Activated T-helper 2 cell treated with anti-CD3 and anti-CD28 coated beads, Interferon-gamma antibody, Interleukin-2, Interleukin-4, amounts not matched to agents 10 μg/mL and 5 μg/mL and 100 μg/mL, durations not matched to agents 14 hours and 24 hours and 36 hours (primary cell): ENCODE measurements at regions not wholly inside any gene's neighbourhood (a gene's known extent, or its start where the extent isn't known, plus 50 kb on each side); places are given as distances from the start of the nearest gene placed in this dataset.

Experiments used
- DNase-seq: peaks from one replicate; pipeline ENCODE4 v3.0.0; 2021; ENCODE audit warnings: low spot score
- H3K27ac Mint-ChIP-seq: one replicate; pipeline ENCODE4 v1.8.0; 2021; ENCODE audit warnings: mixed read lengths
- H3K27me3 Mint-ChIP-seq: one replicate; pipeline ENCODE4 v1.8.0; 2021; ENCODE audit warnings: low read depth, mixed read lengths
- H3K36me3 Mint-ChIP-seq: one replicate; pipeline ENCODE4 v1.8.0; 2021; ENCODE audit warnings: low read depth, mixed read lengths
- H3K4me1 Mint-ChIP-seq: one replicate; pipeline ENCODE4 v1.8.0; 2021; ENCODE audit warnings: low read depth, mixed read lengths
- H3K4me3 Mint-ChIP-seq: one replicate; pipeline ENCODE4 v1.8.0; 2021; ENCODE audit warnings: low read depth, mild to moderate bottlenecking, moderate library complexity, mixed read lengths
- H3K9me3 Mint-ChIP-seq: one replicate; pipeline ENCODE4 v1.8.0; 2021; ENCODE audit warnings: mixed read lengths
- intact Hi-C: fragments of 100-400 bp; cut with micrococcal nuclease; formaldehyde crosslinking; loops from one replicate; pipeline ENCODE4 v1.15.1; 2023

DNA sequence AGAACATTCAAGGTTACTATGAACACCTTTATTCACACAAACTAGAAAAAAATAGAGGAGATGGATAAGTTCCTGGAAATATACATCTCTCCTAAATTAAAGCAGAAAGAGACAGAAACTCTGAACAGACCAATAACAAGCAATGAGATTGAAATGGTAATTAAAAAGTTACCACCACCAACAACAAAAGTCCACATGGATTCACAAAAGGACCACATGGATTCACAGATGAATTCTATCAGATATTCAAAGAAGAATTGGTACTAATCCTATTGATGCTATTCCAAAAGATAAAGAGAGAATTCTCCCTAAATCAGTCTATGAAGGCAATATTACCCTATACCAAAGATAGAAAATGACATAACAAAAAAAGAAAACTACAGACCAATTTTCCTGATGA is 518.9 kb downstream of the PRDM9 start:
- DNase-seq: no peak
- H3K27me3 Mint-ChIP-seq: no peaks in the 10 kb centered on the region
- no peaks in the 10 kb centered on the region for H3K36me3 Mint-ChIP-seq
- H3K4me1 Mint-ChIP-seq: no peaks in the 10 kb centered on the region
- intact Hi-C loops: no loop called here
- no peak overlapping the region for H3K4me3 Mint-ChIP-seq
- peaks cover 73% of the 10 kb centered on the region for H3K9me3 Mint-ChIP-seq
- H3K27ac Mint-ChIP-seq: no peak overlapping the region

DNA sequence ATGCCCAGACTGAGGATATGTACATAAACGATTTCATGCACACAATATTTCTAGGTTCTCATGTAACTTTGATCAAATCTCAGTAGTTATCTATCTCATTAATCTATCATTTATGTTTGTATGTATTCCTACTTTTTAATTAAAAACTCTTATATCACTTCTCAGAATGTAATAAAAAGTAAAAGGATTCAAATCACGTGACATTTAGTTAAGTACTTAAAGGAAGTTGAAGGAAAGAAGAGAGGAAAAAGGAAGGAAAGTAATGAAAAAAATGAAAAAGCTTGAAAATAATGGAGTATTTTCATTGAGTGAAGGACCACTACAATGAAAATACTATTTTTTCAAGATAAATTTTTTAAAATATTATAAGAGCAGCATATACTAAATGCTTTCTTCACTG is 535.3 kb downstream of the PRDM9 start:
- Mint-ChIP-seq H3K4me1 (no peaks in the 10 kb centered on the region), H3K9me3 (peaks cover 49% of the 10 kb centered on the region), H3K27me3 (no peaks in the 10 kb centered on the region), H3K27ac (no peak overlapping the region), H3K4me3 (no peak overlapping the region), H3K36me3 (no peaks in the 10 kb centered on the region)
- intact Hi-C loops: no loop called here
- no peak for DNase-seq

DNA sequence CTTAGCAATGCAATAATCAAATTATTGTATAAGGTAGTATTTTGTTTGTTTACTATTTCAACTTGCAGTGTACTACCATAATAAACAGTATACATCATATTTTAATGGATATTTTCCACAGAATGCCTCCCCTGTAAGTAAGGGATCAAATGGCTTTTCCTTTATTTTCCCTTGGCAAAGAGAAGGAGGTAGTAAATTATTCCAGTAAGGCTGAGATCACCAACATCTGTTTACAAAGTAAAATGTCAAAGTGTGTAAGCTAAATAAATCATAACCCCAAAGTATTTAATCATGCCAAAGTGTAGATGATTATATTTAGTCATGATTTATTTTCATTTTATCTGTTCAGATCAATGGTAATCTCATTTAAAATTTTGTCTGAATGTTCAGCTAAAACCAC is 537.6 kb downstream of the PRDM9 start:
- DNase-seq: no peak
- Mint-ChIP-seq H3K36me3 (no peaks in the 10 kb centered on the region), H3K27ac (no peak overlapping the region), H3K9me3 (peaks cover 53% of the 10 kb centered on the region), H3K27me3 (no peaks in the 10 kb centered on the region), H3K4me1 (no peaks in the 10 kb centered on the region), H3K4me3 (no peak overlapping the region)
- intact Hi-C loops: no loop called here

DNA sequence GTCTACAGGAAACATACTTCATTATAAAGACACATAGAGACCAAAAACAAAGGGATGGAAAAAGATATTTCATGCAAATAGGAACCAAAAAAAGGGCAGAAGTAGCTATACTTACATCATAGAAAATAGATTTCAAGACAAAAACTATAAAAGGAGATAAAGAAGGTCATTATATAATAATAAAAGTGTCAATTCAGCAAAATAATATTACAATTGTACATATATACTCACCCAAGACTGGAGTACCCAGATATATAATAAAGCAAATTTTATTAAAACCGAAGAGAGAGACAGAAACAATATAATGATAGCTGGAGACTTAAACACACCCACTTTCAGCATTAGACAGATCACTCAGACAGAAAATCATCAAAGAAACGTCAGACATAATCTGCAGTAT is 546.3 kb downstream of the PRDM9 start:
- no peaks in the 10 kb centered on the region for H3K36me3 Mint-ChIP-seq
- H3K27ac Mint-ChIP-seq: no peak overlapping the region
- peaks cover 66% of the 10 kb centered on the region for H3K9me3 Mint-ChIP-seq
- H3K27me3 Mint-ChIP-seq: no peaks in the 10 kb centered on the region
- no peak for DNase-seq
- H3K4me3 Mint-ChIP-seq: no peak overlapping the region
- H3K4me1 Mint-ChIP-seq: no peaks in the 10 kb centered on the region
- intact Hi-C loops: no loop called here

DNA sequence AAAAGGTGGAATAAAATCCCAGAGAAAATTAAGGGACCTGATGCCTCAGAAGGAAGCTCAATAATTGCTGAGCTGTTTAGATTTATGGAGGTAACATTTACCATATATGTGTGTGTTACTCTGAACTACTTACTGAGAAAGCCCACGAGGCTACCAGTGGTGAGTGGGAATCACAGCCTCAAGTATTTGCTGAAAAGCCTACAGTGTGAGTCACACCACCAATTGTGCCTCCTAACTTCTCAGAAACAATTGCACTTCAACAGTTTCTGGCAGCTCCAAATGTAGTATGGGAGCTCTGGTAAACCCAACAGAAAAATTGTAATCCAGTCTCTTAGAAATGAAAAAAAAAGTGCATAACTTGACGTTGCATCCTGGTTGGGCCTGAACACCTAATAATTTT is 551.6 kb downstream of the PRDM9 start:
- H3K9me3 Mint-ChIP-seq: peaks cover 44% of the 10 kb centered on the region
- intact Hi-C loops: no loop called here
- H3K4me3 Mint-ChIP-seq: no peak overlapping the region
- no peaks in the 10 kb centered on the region for H3K36me3 Mint-ChIP-seq
- no peak for DNase-seq
- H3K27me3 Mint-ChIP-seq: no peaks in the 10 kb centered on the region
- no peaks in the 10 kb centered on the region for H3K4me1 Mint-ChIP-seq
- H3K27ac Mint-ChIP-seq: no peak overlapping the region

DNA sequence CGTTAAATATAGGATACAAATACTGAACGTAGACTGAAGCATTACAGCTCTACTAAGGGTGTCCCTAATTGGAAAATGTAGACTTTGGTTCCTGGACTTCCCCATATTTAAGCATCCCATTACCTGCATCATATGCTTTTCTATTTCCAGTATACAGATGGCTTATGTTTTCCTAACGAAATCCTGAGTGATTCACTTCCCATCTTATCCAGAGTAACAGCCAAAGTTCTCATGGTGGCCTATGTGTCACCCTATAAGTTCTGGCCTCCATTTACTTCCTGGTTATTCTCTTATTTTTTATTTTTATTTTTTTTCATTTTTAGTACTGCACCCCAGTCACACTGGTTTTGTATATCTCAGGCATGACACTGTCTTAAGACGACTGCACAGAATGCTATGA is 552.3 kb downstream of the PRDM9 start:
- no peak for DNase-seq
- no peaks in the 10 kb centered on the region for H3K4me1 Mint-ChIP-seq
- H3K9me3 Mint-ChIP-seq: peaks cover 47% of the 10 kb centered on the region
- H3K27me3 Mint-ChIP-seq: no peaks in the 10 kb centered on the region
- intact Hi-C loops: no loop called here
- H3K36me3 Mint-ChIP-seq: no peaks in the 10 kb centered on the region
- H3K27ac Mint-ChIP-seq: no peak overlapping the region
- H3K4me3 Mint-ChIP-seq: no peak overlapping the region

DNA sequence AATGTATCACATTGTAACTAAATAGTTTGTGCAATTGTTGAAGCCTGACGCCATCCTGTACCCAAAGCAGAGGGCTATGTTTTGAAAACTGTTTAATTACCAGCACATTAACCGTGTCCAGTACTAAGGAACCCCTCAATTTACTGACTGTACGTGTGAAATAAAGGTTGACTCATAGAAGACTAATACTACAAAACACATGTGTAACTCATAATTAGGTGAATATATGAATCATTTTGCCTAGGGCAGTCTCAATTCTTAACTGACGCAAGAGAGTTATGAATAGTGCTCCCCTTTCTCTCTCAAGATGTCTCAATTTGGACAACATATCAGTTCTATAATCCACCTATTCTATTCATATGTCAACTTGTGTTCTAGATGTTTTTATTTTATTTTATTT is 558.4 kb downstream of the PRDM9 start:
- Mint-ChIP-seq H3K9me3 (peaks cover 53% of the 10 kb centered on the region), H3K27ac (no peak overlapping the region), H3K4me1 (no peaks in the 10 kb centered on the region), H3K36me3 (no peaks in the 10 kb centered on the region), H3K27me3 (no peaks in the 10 kb centered on the region), H3K4me3 (no peak overlapping the region)
- intact Hi-C loops: no loop called here
- DNase-seq: no peak

DNA sequence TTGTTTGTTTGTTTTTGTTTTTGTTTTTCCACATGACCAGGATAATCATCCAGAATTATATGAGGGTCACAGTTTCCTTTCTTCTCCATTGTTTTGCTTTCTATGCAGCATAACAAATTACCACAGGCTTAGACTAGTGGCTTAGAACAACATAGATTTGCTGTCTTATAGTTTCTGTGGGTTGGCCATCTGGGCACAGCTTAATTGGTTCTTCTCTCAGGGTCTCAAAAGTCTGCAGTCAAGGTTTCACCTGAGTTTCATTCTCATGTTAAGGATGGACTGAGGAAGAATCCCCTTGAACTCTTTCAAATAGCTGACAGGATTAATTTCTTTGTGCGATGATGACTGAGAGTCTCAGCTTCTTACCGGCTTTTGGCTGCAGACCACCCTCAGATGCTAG is 559.8 kb downstream of the PRDM9 start:
- Mint-ChIP-seq H3K27me3 (no peaks in the 10 kb centered on the region), H3K9me3 (peaks cover 53% of the 10 kb centered on the region), H3K4me3 (no peak overlapping the region), H3K27ac (no peak overlapping the region), H3K36me3 (no peaks in the 10 kb centered on the region), H3K4me1 (no peaks in the 10 kb centered on the region)
- DNase-seq: no peak
- intact Hi-C loops: no loop called here

DNA sequence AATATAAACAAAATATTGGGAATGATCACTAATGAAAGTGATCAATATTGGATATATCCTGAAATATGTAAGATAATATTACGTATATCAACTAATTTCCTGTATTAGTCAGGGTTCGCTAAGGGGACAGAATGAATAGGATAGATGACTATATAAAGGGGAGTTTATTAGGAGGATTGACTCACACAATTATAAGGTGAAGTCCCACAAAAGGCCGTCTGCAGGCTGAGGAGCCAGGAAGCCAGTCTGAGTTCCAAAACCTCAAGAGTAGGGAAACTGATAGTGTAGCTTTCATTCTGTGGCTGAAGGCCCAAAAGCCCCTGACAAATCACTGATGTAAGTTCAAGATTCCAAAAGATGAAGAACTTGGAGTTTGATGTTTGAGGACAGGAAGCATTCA is 561.1 kb downstream of the PRDM9 start:
- H3K4me1 Mint-ChIP-seq: no peaks in the 10 kb centered on the region
- no peak overlapping the region for H3K4me3 Mint-ChIP-seq
- no peak for DNase-seq
- no peaks in the 10 kb centered on the region for H3K36me3 Mint-ChIP-seq
- intact Hi-C loops: no loop called here
- H3K27ac Mint-ChIP-seq: no peak overlapping the region
- peaks cover 60% of the 10 kb centered on the region for H3K9me3 Mint-ChIP-seq
- H3K27me3 Mint-ChIP-seq: no peaks in the 10 kb centered on the region

DNA sequence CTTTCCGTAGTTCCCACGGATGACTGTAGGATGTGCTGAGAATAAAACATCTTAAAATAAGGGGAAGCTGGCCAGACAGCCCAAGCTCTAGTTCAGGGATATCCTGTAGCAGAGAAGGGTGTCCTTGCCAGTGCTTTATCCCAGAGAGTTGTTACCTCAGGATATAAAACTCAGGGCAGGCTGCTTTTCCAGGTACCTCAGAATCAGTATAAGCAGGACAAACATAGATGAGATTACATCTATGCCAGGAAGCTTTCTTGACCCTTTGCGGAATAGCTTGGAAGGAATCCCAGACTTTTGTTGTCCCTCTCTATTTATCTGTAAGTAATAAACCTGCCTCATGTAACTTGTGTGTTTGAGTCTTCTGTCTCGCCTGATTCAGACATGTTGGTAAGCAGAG is 565.7 kb downstream of the PRDM9 start:
- no peaks in the 10 kb centered on the region for H3K4me1 Mint-ChIP-seq
- H3K9me3 Mint-ChIP-seq: peaks cover 53% of the 10 kb centered on the region

DNA sequence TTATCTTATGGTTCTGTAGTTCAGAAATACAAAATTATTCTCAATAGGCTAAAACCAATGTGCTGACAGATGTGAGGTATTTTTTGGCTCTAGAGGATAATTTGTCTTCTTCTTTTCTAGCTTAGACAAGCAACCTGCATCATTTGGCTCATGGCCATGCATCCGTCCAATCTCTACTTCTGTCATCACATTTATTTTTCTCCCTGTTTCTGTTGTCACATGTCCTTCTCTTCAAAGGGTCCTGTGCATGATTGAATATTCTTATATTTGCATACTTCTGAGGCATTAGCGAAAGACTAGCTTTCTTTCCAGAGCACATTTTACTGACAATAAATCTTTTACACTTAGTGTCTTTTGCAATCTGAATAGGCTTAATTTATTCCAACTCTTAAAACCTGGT is 564.7 kb downstream of the CDH10 start:
- Mint-ChIP-seq H3K27me3 (no peaks in the 10 kb centered on the region), H3K27ac (no peak overlapping the region), H3K4me3 (no peak overlapping the region), H3K9me3 (peaks cover 42% of the 10 kb centered on the region), H3K36me3 (no peaks in the 10 kb centered on the region), H3K4me1 (no peaks in the 10 kb centered on the region)
- no peak for DNase-seq
- intact Hi-C loops: no loop called here

More for the DNA sequence above, 565.7 kb downstream of the PRDM9 start:
- Mint-ChIP-seq H3K4me3 (no peak overlapping the region), H3K27me3 (no peaks in the 10 kb centered on the region), H3K27ac (no peak overlapping the region), H3K36me3 (no peaks in the 10 kb centered on the region)
- intact Hi-C loops: no loop called here
- DNase-seq: no peak

DNA sequence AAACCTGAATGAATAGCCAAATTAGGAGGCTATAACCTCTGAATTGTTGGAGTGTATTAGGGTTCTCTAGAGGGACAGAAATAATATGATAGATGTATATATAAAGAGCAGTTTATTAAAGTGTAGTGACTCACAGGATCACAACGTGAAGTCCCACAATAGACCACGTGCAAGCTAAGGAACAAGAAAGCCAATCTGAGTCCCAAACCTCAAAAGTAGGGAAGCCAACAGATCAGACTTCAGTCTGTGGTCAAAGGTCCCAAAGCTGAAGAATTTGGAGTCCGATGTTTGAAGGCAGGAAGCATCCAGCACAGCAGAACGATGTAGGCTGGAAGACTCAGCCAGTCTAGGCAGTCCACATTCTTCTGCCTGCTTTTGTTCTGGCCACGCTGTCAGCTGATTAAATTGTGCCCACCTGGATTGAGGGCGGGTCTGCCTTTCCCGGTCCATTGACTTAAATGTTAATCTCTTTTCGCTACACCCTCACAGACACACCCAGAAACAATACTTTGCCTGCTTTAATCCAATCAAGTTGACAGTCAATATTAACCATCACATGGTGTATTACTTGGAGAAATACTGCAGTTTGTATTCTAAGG is 550.6 kb downstream of the CDH10 start:
- DNase-seq: no peak
- H3K27ac Mint-ChIP-seq: no peak overlapping the region
- intact Hi-C loops: no loop called here
- no peak overlapping the region for H3K4me3 Mint-ChIP-seq
- peaks cover 54% of the 10 kb centered on the region for H3K9me3 Mint-ChIP-seq
- H3K4me1 Mint-ChIP-seq: no peaks in the 10 kb centered on the region
- H3K36me3 Mint-ChIP-seq: no peaks in the 10 kb centered on the region
- H3K27me3 Mint-ChIP-seq: no peaks in the 10 kb centered on the region

DNA sequence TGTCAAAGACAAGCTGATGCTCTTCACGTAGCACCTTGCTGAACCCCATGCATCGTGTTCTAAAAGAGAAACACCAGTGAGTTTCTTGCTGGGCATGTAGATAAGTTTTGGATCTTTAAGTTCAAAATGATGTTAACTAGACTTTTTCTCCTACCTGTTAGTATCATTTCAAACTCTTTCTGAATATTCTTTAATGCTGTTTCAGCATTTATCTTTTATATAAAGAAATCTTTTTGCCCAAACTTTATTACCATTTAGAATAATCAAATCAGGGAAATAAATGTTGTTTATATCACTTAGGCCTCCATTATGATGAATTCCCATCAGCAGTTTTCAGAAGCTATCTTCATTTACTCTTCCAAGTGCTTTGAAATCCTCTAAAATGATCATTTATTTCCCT is 542.8 kb downstream of the CDH10 start:
- intact Hi-C loops: no loop called here
- Mint-ChIP-seq H3K36me3 (no peaks in the 10 kb centered on the region), H3K4me1 (no peaks in the 10 kb centered on the region), H3K27ac (no peak overlapping the region), H3K9me3 (peaks cover 36% of the 10 kb centered on the region), H3K27me3 (no peaks in the 10 kb centered on the region), H3K4me3 (no peak overlapping the region)
- DNase-seq: no peak

DNA sequence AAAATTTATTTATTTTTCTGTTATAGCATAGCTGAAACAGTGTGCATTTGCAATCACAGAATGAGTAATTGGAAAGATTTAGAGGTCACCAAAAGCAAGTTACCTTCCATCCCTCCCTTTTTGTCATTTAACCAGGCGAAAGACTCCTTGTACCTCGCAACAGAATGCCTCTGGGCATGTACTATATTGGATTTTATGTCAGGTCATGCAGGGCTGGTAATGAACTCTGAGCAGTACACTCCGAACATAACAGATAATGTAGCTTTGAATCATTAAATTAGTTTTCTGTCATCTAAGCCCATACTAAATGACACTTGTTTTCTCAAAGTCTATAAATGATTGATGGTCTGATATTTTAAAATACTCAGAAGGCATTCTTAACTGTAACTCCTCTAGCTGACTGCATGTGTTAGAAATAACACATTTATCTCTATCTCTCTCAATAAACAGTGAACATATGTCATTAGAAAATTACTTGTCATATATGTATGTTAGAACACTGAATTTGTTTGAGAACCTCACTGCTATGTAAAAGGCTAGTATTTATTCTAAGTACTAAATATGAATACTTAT is 541.2 kb downstream of the CDH10 start:
- H3K9me3 Mint-ChIP-seq: peaks cover 27% of the 10 kb centered on the region
- intact Hi-C loops: no loop called here
- H3K27me3 Mint-ChIP-seq: no peaks in the 10 kb centered on the region
- no peak overlapping the region for H3K27ac Mint-ChIP-seq
- no peaks in the 10 kb centered on the region for H3K36me3 Mint-ChIP-seq
- H3K4me3 Mint-ChIP-seq: no peak overlapping the region
- no peaks in the 10 kb centered on the region for H3K4me1 Mint-ChIP-seq
- no peak for DNase-seq
